ENCODE measurements at regions not wholly inside any gene's neighbourhood (a gene's known extent, or its start where the extent isn't known, plus 50 kb on each side); places are given as distances from the start of the nearest gene placed in this dataset.
A peak's percentile ranks its signal among the peaks of the same experiment; 100 is the strongest.

DNA sequence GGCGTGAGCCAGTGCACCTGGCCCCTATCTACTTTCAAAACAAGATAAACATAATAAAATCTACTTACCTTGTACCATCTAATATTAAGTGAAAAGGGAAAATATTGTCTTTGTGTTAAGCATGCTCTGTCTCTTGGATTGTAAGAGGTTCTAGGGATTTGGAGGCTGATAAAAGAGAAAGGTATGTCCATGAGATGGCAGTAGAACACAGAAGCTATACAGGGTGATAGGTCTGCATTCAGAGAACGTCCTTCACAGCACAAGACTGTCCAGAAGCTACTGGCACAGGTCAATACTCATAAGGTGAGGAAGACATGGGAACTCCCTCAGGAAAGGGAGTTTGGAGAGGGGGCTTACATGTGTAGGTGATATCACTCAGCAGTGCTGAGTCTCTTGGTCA lies 135.5 kb downstream of the TMEM47 start:
- H3K4me3 Mint-ChIP-seq: no peak overlapping the region
- DNase-seq: no peak
- no peaks in the 10 kb centered on the region for H3K4me1 Mint-ChIP-seq
- H3K9me3 Mint-ChIP-seq: no peaks in the 10 kb centered on the region
- peak; percentile 15 for TF ChIP-seq CTCF (IDR thresholded peaks at IDR 0.05)
- no peaks in the 10 kb centered on the region for H3K27me3 Mint-ChIP-seq (ENCODE audit: low read depth, poor library complexity)
- no peak overlapping the region for H3K27ac Mint-ChIP-seq
- H3K36me3 Mint-ChIP-seq (ENCODE audit: low read depth): no peaks in the 10 kb centered on the region

- H3K4me1 Mint-ChIP-seq: no peaks in the 10 kb centered on the region
- TF ChIP-seq CTCF (IDR thresholded peaks at IDR 0.05): no peak
Measured at GRCh38 chrX:34509394-34509793, 147.7 kb downstream of the TMEM47 start.

DNA sequence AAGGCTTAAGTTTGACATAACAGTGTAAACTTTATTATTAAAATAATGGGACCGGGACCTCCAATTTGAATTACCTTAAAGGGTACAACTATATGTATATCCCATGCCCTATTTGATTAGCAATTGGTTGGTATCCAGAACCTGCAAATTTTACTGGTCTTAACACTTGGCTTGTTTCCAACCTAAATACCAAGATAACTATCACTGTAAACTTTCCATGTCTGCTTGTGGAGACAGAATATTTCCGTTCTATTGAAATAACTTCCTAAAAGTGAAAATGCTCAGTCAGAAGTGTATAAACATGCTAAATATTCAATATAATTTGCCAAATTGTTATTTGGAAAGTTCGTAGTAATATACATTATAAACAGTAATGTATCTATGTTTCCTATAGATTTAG lies 154.0 kb downstream of the TMEM47 start:
- Mint-ChIP-seq H3K9me3 (peaks cover 22% of the 10 kb centered on the region), H3K4me1 (no peaks in the 10 kb centered on the region), H3K4me3 (no peak overlapping the region), H3K36me3 (ENCODE audit: low read depth) (no peaks in the 10 kb centered on the region), H3K27me3 (ENCODE audit: low read depth, poor library complexity) (no peaks in the 10 kb centered on the region), H3K27ac (no peak overlapping the region)
- no peak for DNase-seq
- TF ChIP-seq CTCF (IDR thresholded peaks at IDR 0.05): no peak

More at GRCh38 chrX:34509394-34509793, 147.7 kb downstream of the TMEM47 start:
- Mint-ChIP-seq H3K36me3 (ENCODE audit: low read depth) (no peaks in the 10 kb centered on the region), H3K27me3 (ENCODE audit: low read depth, poor library complexity) (no peaks in the 10 kb centered on the region), H3K4me3 (no peak overlapping the region), H3K27ac (no peak overlapping the region), H3K9me3 (peaks cover 18% of the 10 kb centered on the region)
- DNase-seq: no peak

DNA sequence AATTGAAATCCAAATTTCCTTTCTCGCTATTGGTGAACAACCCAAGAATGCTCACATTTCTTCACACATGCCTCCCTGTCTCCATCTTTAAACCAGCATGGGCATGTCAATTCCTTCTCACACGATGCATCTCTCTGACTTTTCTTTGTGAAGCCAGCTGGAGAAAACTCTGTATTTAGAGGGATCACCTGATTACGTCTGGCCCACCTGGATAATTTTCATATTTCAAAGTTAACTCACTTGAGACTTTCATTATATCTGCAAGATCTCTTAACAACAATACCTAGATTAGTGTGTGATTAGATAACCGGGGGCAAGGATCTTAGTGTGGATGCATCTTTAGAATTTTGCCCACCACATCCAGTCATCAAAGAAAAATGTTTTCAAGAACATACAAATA lies 164.0 kb downstream of the TMEM47 start:
- H3K4me1 Mint-ChIP-seq: peaks cover 6% of the 10 kb centered on the region
- H3K27ac Mint-ChIP-seq: no peak overlapping the region
- H3K36me3 Mint-ChIP-seq (ENCODE audit: low read depth): no peaks in the 10 kb centered on the region
- H3K27me3 Mint-ChIP-seq (ENCODE audit: low read depth, poor library complexity): no peaks in the 10 kb centered on the region
- DNase-seq: no peak
- no peak for TF ChIP-seq CTCF (IDR thresholded peaks at IDR 0.05)
- H3K9me3 Mint-ChIP-seq: peaks cover 6% of the 10 kb centered on the region
- H3K4me3 Mint-ChIP-seq: no peak overlapping the region

GRCh38 chrX:34491126-34491525 lies 166.0 kb downstream of the TMEM47 start:
- TF ChIP-seq CTCF (IDR thresholded peaks at IDR 0.05): no peak
- H3K9me3 Mint-ChIP-seq: peaks cover 6% of the 10 kb centered on the region

DNA sequence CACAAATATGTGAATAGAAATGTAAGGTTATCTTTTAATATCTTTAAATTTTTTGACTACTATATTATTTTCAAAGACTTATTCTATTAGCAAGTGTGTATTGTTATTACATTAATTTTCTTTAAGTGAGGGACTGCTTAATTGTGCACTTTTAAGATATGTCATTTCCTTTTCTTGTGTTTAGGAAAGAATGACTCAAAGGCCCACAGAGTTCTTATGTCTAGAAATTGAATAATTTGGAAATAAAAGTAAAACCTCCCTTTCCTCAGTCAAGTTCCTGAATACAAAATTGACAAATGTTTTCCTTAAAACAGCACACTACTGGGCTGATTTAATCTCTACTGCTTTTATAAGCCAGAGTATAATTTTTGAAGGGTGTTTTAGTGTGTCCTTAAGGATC lies 169.7 kb downstream of the TMEM47 start:
- H3K27ac Mint-ChIP-seq: no peak overlapping the region
- H3K9me3 Mint-ChIP-seq: no peaks in the 10 kb centered on the region
- no peak for TF ChIP-seq CTCF (IDR thresholded peaks at IDR 0.05)
- DNase-seq: no peak
- H3K4me1 Mint-ChIP-seq: peaks cover 6% of the 10 kb centered on the region
- no peaks in the 10 kb centered on the region for H3K27me3 Mint-ChIP-seq (ENCODE audit: low read depth, poor library complexity)
- H3K36me3 Mint-ChIP-seq (ENCODE audit: low read depth): no peaks in the 10 kb centered on the region
- H3K4me3 Mint-ChIP-seq: no peak overlapping the region

More at GRCh38 chrX:34491126-34491525, 166.0 kb downstream of the TMEM47 start:
- Mint-ChIP-seq H3K36me3 (ENCODE audit: low read depth) (no peaks in the 10 kb centered on the region), H3K27me3 (ENCODE audit: low read depth, poor library complexity) (no peaks in the 10 kb centered on the region), H3K27ac (no peak overlapping the region), H3K4me1 (peaks cover 6% of the 10 kb centered on the region), H3K4me3 (no peak overlapping the region)
- no peak for DNase-seq
